PFSK-1 (cell line): ENCODE measurements at regions not wholly inside any gene's neighbourhood (a gene's known extent, or its start where the extent isn't known, plus 50 kb on each side); places are given as distances from the start of the nearest gene placed in this dataset.

ENCODE experiments used
- FOXP2 ChIP-seq: optimal IDR thresholded peaks from 2 replicates; pipeline ENCODE3; 2011; ENCODE audit warnings: borderline replicate concordance, control low read depth, inconsistent platforms; ENCODE audit not compliant: insufficient read depth; ENCODE audit errors: extremely low read length, extremely low read depth
- POLR2AphosphoS5 ChIP-seq: IDR thresholded peaks from 2 replicates; pipeline ENCODE4 v1.6.1; 2012; ENCODE audit warnings: low read depth, mild to moderate bottlenecking, control low read depth, low read length, moderate library complexity
- REST ChIP-seq, 2 experiments: IDR thresholded peaks; 2 replicates each; pipeline versions ENCODE4 v1.6.1 to v1.8.0; 2011 to 2012; ENCODE audit warnings: low read depth in 2 of 2, low read length in 2 of 2, control low read depth in 1 of 2, inconsistent platforms in 1 of 2, mild to moderate bottlenecking in 1 of 2, moderate library complexity in 1 of 2; ENCODE audit not compliant: insufficient read depth in 1 of 2
- SIN3A ChIP-seq: IDR thresholded peaks from 2 replicates; pipeline ENCODE4 v1.6.1; 2012; ENCODE audit warnings: mild to moderate bottlenecking, low read length, moderate library complexity, borderline replicate concordance; ENCODE audit not compliant: insufficient read depth
- TAF1 ChIP-seq: IDR thresholded peaks from 2 replicates; pipeline ENCODE4 v1.6.1; 2012; ENCODE audit warnings: low read length, control low read depth, borderline replicate concordance; ENCODE audit not compliant: insufficient read depth

DNA sequence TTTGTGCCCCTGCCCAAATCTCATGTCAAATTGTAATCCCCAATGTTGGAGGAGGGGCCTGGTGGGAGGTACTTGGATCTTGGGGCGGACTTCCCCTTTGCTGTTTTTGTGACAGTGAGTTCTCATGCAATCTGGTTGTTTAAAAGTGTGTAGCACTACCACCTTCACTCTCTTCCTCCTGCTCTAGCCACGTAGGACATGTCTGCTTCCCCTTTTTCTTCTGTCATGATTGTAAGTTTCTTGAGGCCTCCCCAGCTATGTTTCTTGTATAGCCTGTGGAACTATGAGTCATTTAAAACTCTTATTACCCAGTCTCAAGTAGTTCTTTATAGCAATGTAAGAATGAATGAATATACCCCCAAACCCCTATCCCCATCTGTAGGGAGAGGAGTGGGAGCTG is 1013.7 kb upstream of the MAP3K7 start:
- TF ChIP-seq TAF1: no peak
- TF ChIP-seq SIN3A: no peak
- TF ChIP-seq POLR2AphosphoS5: no peak
- no peak for TF ChIP-seq FOXP2
- no peak for TF ChIP-seq REST (IDR thresholded peaks at IDR 0.05; ENCODE audit: insufficient read depth in 1 of 2, low read depth in 2 of 2, low read length in 2 of 2)

DNA sequence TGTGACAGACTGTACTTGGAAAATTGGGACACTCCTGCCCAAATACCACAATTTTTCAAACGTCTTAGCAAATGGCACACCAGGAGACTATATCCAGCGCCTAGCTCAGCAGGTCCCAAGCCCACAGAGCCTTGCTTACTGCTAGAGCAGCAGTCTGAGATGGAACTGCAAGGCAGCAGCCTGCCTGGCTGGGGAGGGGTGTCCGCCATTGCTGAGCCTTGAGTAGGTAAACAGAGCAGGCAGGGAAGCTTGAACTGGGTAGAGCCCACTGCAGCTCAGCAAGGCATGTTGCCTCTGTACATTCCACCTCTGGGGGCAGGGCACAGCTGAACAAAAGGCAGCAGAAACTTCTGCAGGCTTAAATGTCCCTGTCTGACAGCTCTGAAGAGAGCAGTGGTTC is 1003.3 kb upstream of the MAP3K7 start:
- TF ChIP-seq POLR2AphosphoS5 (no peak), REST (IDR thresholded peaks at IDR 0.05; ENCODE audit: insufficient read depth in 1 of 2, low read depth in 2 of 2, low read length in 2 of 2) (no peak), FOXP2 (no peak), TAF1 (no peak), SIN3A (no peak)

DNA sequence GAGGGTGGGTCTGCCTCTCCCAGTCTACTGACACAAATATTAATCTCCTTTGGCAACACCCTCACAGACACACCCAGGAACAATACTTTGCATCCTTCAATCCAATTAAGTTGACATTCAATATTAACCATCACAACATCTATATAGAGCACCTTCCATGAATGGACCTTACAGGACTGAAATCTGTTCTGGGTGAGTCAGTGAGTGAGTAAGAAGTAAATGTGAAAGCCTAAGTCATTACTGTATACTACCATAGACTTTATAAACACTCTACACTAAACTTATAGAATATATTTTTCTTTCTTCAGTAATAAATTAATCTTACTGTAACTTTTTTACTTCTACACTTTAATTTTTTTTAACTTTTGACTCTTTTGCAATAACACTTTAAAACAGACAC is 993.8 kb upstream of the MAP3K7 start:
- TF ChIP-seq SIN3A (no peak), REST (IDR thresholded peaks at IDR 0.05; ENCODE audit: insufficient read depth in 1 of 2, low read depth in 2 of 2, low read length in 2 of 2) (no peak), POLR2AphosphoS5 (no peak), FOXP2 (no peak), TAF1 (no peak)

DNA sequence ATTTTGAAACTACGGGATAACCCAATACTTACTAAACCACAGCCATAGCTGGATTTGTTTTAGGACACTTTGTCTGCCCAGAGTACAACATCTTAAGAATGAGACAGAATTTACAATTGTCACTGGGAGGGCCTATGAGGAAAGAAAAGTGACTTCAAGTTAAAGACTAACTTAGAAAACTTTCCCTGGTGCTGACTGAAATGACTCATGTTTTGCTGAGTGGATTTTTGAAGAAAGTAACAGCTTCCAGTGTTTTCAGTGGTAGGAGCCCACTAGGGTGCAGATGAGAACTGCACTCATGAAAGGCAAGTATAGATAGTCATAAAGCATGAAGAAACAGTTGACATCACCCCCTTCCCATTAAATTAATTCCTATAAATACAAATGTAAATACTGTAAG is 988.2 kb upstream of the MAP3K7 start:
- no peak for TF ChIP-seq TAF1
- no peak for TF ChIP-seq REST (IDR thresholded peaks at IDR 0.05; ENCODE audit: insufficient read depth in 1 of 2, low read depth in 2 of 2, low read length in 2 of 2)
- TF ChIP-seq FOXP2: no peak
- TF ChIP-seq SIN3A: no peak
- no peak for TF ChIP-seq POLR2AphosphoS5
